Stomach (tissue), 8 donors: ENCODE measurements at regions not wholly inside any gene's neighbourhood (a gene's known extent, or its start where the extent isn't known, plus 50 kb on each side); places are given as distances from the start of the nearest gene placed in this dataset.
"Not testable (repeated sequence)": the region's sequence is repeated elsewhere in the genome, so short reads cannot be mapped to it uniquely, and the experiment has no call there.

ENCODE experiments used
- DNase-seq, 2 donors: peaks; one replicate each; pipeline versions ENCODE4 v3.0.0 to v3.0.0-alpha.2; 2013 to 2019
- H3K27ac ChIP-seq, 5 donors: fragments of 200-600 bp in 4 of 5; sonication (generic) in 4 of 5; one replicate each; pipeline ENCODE4 v1.5.1; 2013 to 2019; ENCODE audit warnings: mild to moderate bottlenecking in 1 of 5, moderate library complexity in 1 of 5
- H3K27me3 ChIP-seq, 3 donors: fragments of 200-600 bp; sonication (generic); one replicate each; pipeline ENCODE4 v1.5.1; 2017 to 2019; ENCODE audit warnings: mixed run types in 1 of 3
- H3K36me3 ChIP-seq, 4 donors: fragments of 200-600 bp; sonication (generic); 1 replicate in 3 of 4; 2 replicates in 1 of 4; pipeline ENCODE4 v1.5.1; 2016 to 2019
- H3K4me1 ChIP-seq, 4 donors: fragments of 200-600 bp; sonication (generic); one replicate each; pipeline ENCODE4 v1.5.1; 2016 to 2019
- H3K4me3 ChIP-seq, 4 donors: fragments of 200-600 bp; sonication (generic) in 3 of 4; one replicate each; pipeline ENCODE4 v1.5.1; 2016 to 2019; ENCODE audit warnings: mild to moderate bottlenecking in 1 of 4
- H3K9me3 ChIP-seq, 4 donors: fragments of 200-600 bp; sonication (generic); one replicate each; pipeline ENCODE4 v1.5.1; 2016 to 2019
- EP300 ChIP-seq: sonication (generic); formaldehyde crosslinking; IDR thresholded peaks from one replicate; pipeline ENCODE4 v1.6.1; 2017; ENCODE audit warnings: antibody characterized with exemption
- POLR2A ChIP-seq, 4 donors: fragments of 450-650 bp; IDR thresholded peaks; one replicate each; pipeline ENCODE4 v1.6.1; 2016; ENCODE audit warnings: antibody characterized with exemption in 4 of 4, control low read depth in 2 of 4, mild to moderate bottlenecking in 1 of 4, moderate library complexity in 1 of 4
- POLR2AphosphoS5 ChIP-seq, 3 donors: sonication (generic); formaldehyde crosslinking; IDR thresholded peaks; one replicate each; pipeline ENCODE4 v1.6.1; 2016; ENCODE audit warnings: antibody characterized with exemption in 3 of 3
- WGBS, 5 donors: extraction: QIAGEN DNeasy Blood & Tissue Kit in 3 of 5; methylation state at CpG; one replicate each; pipeline versions ENCODE4 v1.1.5 to v1.1.7; 2013 to 2018; 5-methylcytosine and 5-hydroxymethylcytosine counted together
- intact Hi-C: fragments of 100-400 bp; cut with DNase I; formaldehyde crosslinking; loops from one replicate; pipeline ENCODE4 v1.15.1; 2023; ENCODE audit warnings: low total_unique reads
- TF ChIP-seq, protein P1 (sequence below), 7 experiments: fragments of 450-650 bp in 4 of 7; fragments of 200-600 bp in 3 of 7; sonication (generic) in 3 of 7; IDR thresholded peaks; one replicate each; pipeline ENCODE4 v1.5.1; 2016 to 2019; ENCODE audit warnings: antibody characterized with exemption in 7 of 7, control low read depth in 2 of 7, mild to moderate bottlenecking in 1 of 7
- donor health status: healthy with polysubstance abuse.
- donor health status: Bipolar disorder and iron deficiency.
- donor health status: healthy.

DNA sequence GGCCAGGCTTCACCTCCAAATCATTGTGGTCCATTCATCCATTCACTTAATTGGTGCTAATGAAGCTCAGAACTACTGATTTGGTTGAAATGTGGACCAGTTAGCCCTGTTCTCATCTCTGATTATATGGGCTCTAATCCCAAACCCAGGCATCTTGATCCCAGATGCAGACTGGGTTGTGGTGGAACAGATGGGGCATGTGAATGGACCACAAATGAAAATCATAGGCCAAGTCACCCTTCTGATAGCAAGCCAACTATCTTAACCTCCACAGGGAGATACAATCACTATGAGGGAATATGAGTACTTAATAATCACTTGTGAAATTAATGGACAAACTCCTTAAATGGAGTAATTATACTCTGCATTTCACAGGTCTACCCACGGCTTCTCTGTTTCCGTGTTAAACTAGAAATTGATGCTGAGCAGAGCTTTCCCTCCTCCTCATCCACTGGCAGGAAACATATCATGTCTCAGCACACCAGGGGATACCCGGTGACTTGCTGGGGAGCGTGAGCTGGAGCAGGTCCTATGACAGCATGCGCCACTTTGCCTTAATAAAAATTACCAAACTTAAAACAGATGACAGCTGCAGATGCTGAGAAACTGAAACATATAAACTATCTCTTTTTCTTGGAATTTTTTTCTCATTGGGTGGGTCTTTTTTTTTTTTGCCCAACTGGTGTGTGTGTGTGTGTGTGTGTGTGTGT lies 108.8 kb upstream of the HEY2 start:
- intact Hi-C loops: no loop called here
- TF ChIP-seq EP300 (no peak), POLR2AphosphoS5 (IDR thresholded peaks at IDR 0.05) (no peak), POLR2A (IDR thresholded peaks at IDR 0.05) (no peak)
- TF ChIP-seq, protein P1, sequence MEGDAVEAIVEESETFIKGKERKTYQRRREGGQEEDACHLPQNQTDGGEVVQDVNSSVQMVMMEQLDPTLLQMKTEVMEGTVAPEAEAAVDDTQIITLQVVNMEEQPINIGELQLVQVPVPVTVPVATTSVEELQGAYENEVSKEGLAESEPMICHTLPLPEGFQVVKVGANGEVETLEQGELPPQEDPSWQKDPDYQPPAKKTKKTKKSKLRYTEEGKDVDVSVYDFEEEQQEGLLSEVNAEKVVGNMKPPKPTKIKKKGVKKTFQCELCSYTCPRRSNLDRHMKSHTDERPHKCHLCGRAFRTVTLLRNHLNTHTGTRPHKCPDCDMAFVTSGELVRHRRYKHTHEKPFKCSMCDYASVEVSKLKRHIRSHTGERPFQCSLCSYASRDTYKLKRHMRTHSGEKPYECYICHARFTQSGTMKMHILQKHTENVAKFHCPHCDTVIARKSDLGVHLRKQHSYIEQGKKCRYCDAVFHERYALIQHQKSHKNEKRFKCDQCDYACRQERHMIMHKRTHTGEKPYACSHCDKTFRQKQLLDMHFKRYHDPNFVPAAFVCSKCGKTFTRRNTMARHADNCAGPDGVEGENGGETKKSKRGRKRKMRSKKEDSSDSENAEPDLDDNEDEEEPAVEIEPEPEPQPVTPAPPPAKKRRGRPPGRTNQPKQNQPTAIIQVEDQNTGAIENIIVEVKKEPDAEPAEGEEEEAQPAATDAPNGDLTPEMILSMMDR (IDR thresholded peaks at IDR 0.05): no peak
- 86 to 92% (median 89%) methylated on average over 5 of the region's 5 CpGs for WGBS, 5 donors

DNA sequence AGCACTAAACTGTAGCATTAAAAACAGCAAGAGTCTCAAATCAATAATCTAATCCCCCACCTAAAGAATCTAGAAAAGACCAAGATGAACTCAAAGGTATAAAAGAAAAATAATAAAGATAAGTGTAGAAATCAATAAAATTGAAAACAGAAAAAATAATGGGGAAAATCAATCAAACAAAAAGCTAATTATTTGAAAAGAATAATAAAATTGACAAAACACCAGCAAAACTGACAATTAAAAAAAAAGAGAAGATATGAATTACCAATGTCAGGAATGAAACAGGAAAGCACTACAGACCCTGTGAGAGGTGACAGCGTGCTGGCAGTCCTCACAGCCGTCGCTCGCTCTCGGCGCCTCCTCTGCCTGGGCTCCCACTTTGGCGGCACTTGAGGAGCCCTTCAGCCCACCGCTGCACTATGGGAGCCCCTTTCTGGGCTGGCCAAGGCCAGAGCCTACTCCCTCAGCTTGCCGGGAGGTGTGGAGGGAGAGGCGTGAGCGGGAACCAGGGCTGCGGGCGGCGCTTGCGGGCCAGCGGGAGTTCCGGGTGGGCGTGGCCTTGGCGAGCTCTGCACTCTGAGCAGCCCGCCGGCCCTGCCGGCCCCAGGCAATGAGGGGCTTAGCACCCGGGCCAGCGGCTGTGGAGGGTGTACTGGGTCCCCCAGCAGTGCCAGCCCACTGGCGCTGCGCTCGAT lies 105.3 kb upstream of the HEY2 start:
- WGBS, 5 donors: 93 to 96% (median 94%) methylated on average over 21 to 27 of the region's 27 CpGs

More for the DNA sequence above, 108.8 kb upstream of the HEY2 start:
- no peaks in the 10 kb centered on the region for H3K9me3 ChIP-seq
- no peak for DNase-seq
- no peaks in the 10 kb centered on the region for H3K27me3 ChIP-seq
- H3K27ac ChIP-seq: no peak overlapping the region
- no peaks in the 10 kb centered on the region for H3K36me3 ChIP-seq
- no peaks in the 10 kb centered on the region for H3K4me1 ChIP-seq
- H3K4me3 ChIP-seq: no peak overlapping the region

GRCh38 chr6:125647391-125647790 lies 102.0 kb upstream of the HEY2 start:
- H3K9me3 ChIP-seq: no peaks in the 10 kb centered on the region
- no peak overlapping the region for H3K27ac ChIP-seq
- DNase-seq: no peak
- H3K27me3 ChIP-seq: no peaks in the 10 kb centered on the region
- WGBS, 5 donors: 91 to 94% (median 92%) methylated on average over 4 of the region's 4 CpGs
- H3K4me1 ChIP-seq: no peaks in the 10 kb centered on the region
- H3K36me3 ChIP-seq: no peaks in the 10 kb centered on the region
- H3K4me3 ChIP-seq: no peak overlapping the region
- TF ChIP-seq POLR2A (IDR thresholded peaks at IDR 0.05) (no peak), EP300 (no peak), POLR2AphosphoS5 (IDR thresholded peaks at IDR 0.05) (no peak)
- TF ChIP-seq, protein P1 (IDR thresholded peaks at IDR 0.05): no peak
- intact Hi-C loops: no loop called here

More for the DNA sequence above, 105.3 kb upstream of the HEY2 start:
- H3K4me1 ChIP-seq, H3K27ac ChIP-seq, H3K9me3 ChIP-seq, H3K27me3 ChIP-seq, H3K4me3 ChIP-seq, intact Hi-C loops, H3K36me3 ChIP-seq, DNase-seq: not testable (repeated sequence)

GRCh38 chr6:125653752-125654151 lies 95.7 kb upstream of the HEY2 start:
- H3K4me3 ChIP-seq, H3K9me3 ChIP-seq, DNase-seq, H3K4me1 ChIP-seq, H3K27me3 ChIP-seq, H3K27ac ChIP-seq, H3K36me3 ChIP-seq, intact Hi-C loops: not testable (repeated sequence)

DNA sequence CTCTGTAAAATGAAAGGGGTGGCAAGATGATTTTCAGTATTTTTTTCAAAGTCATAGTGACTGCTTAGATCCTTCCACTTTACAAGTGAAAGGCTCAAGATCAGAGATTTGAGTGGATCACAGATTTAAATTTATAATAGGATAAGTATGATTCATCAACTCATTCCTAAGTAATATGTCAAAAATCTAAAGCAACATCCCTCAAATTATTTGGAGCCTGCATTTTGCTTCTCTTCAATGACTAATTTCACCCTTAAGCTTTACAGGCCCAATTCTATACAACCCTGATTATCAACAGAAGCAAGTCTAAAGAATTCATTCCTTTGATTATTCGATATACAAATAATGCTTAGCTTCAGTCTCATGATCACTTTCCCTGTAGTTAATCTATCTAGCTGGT lies 93.9 kb upstream of the HEY2 start:
- TF ChIP-seq POLR2AphosphoS5 (IDR thresholded peaks at IDR 0.05): no peak
- no peak for TF ChIP-seq EP300
- no peak for TF ChIP-seq POLR2A (IDR thresholded peaks at IDR 0.05)
- TF ChIP-seq, protein P1 (IDR thresholded peaks at IDR 0.05): no peak
- H3K4me3 ChIP-seq: no peak overlapping the region
- no peaks in the 10 kb centered on the region for H3K9me3 ChIP-seq
- no peaks in the 10 kb centered on the region for H3K36me3 ChIP-seq
- WGBS, 5 donors: 85 to 100% (median 95%) methylated on average over 1 of the region's 1 CpG
- no peak overlapping the region for H3K27ac ChIP-seq
- H3K27me3 ChIP-seq: no peaks in the 10 kb centered on the region
- no peaks in the 10 kb centered on the region for H3K4me1 ChIP-seq
- intact Hi-C loops: no loop called here
- no peak for DNase-seq
